ENCODE measurements at regions not wholly inside any gene's neighbourhood (a gene's known extent, or its start where the extent isn't known, plus 50 kb on each side); places are given as distances from the start of the nearest gene placed in this dataset.

GRCh38 chr16:35184356-35184870, 1725.0 kb downstream of the TP53TG3F start:
- no peak overlapping the region for H3K27ac ChIP-seq (ENCODE audit: low read depth, low read length)
- no peaks in the 10 kb centered on the region for H3K27me3 ChIP-seq (ENCODE audit: control insufficient read depth, insufficient read depth, low read length)
- H3K4me3 ChIP-seq (ENCODE audit: low read depth, low read length), result no peak overlapping the region
- POLR2A ChIA-PET, result no interaction called here
- DNase-seq (ENCODE audit: low read depth, low spot score), result no peak
- peaks cover 75% of the 10 kb centered on the region for H3K9me3 ChIP-seq (ENCODE audit: control insufficient read depth, insufficient read depth, low read length)
- TF ChIP-seq, protein P1, sequence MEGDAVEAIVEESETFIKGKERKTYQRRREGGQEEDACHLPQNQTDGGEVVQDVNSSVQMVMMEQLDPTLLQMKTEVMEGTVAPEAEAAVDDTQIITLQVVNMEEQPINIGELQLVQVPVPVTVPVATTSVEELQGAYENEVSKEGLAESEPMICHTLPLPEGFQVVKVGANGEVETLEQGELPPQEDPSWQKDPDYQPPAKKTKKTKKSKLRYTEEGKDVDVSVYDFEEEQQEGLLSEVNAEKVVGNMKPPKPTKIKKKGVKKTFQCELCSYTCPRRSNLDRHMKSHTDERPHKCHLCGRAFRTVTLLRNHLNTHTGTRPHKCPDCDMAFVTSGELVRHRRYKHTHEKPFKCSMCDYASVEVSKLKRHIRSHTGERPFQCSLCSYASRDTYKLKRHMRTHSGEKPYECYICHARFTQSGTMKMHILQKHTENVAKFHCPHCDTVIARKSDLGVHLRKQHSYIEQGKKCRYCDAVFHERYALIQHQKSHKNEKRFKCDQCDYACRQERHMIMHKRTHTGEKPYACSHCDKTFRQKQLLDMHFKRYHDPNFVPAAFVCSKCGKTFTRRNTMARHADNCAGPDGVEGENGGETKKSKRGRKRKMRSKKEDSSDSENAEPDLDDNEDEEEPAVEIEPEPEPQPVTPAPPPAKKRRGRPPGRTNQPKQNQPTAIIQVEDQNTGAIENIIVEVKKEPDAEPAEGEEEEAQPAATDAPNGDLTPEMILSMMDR (IDR thresholded peaks at IDR 0.05; ENCODE audit: low read depth, low read length), result no peak
- CTCF ChIA-PET, result no interaction called here

GRCh38 chr16:35185366-35186044, 1726.1 kb downstream of the TP53TG3F start:
- POLR2A ChIA-PET, result no interaction called here
- no peak overlapping the region for H3K27ac ChIP-seq (ENCODE audit: low read depth, low read length)
- no peak overlapping the region for H3K4me3 ChIP-seq (ENCODE audit: low read depth, low read length)
- H3K9me3 ChIP-seq (ENCODE audit: control insufficient read depth, insufficient read depth, low read length), result peaks cover 75% of the 10 kb centered on the region
- no peak for DNase-seq (ENCODE audit: low read depth, low spot score)
- H3K27me3 ChIP-seq (ENCODE audit: control insufficient read depth, insufficient read depth, low read length), result no peaks in the 10 kb centered on the region
- TF ChIP-seq, protein P1 (IDR thresholded peaks at IDR 0.05; ENCODE audit: low read depth, low read length), result no peak
- CTCF ChIA-PET, result no interaction called here

DNA sequence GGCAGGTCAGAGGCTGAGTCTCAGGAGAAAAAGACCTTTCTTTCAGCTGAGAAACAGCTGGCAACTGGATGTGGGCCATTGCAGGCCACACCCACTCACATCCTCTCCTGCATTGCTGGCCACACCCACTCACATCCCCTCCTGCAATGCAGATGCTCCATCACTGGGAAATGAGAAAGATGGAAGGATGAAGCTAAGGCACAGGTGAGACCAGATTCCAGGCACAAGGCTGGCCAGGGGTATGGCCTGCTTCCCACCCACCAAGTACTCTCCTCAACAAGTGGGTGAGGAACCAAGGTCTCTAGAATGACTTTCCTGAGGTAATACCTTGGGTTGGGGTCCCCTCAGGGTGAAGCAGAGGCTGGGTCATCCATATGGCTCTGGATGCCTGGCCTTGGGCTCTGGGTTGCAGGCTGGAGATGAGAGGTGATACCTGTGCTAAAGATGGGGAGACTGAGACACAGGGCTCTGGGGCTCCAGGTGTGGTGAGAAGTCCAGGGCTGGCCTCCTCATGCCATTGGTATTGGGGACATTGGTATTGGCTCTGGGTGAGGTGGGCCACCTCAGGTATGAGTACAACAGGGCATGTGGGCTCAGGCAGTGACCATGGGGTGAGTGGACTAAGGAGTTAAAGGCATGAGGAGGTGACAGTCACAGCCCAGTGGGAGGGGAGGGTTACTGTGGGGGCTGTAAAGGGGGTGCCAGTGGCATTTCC, 1726.8 kb downstream of the TP53TG3F start:
- TF ChIP-seq, protein P1 (IDR thresholded peaks at IDR 0.05; ENCODE audit: low read depth, low read length), result no peak
- H3K27me3 ChIP-seq (ENCODE audit: control insufficient read depth, insufficient read depth, low read length), result no peaks in the 10 kb centered on the region
- no peak overlapping the region for H3K27ac ChIP-seq (ENCODE audit: low read depth, low read length)
- POLR2A ChIA-PET, result no interaction called here
- CTCF ChIA-PET, result no interaction called here
- peaks cover 71% of the 10 kb centered on the region for H3K9me3 ChIP-seq (ENCODE audit: control insufficient read depth, insufficient read depth, low read length)
- H3K4me3 ChIP-seq (ENCODE audit: low read depth, low read length), result no peak overlapping the region
- DNase-seq (ENCODE audit: low read depth, low spot score), result no peak

- TF ChIP-seq, protein P1 (IDR thresholded peaks at IDR 0.05; ENCODE audit: low read depth, low read length), result no peak
- Histone ChIP-seq H3K9me3 (ENCODE audit: control insufficient read depth, insufficient read depth, low read length) (peaks cover 56% of the 10 kb centered on the region), H3K27me3 (ENCODE audit: control insufficient read depth, insufficient read depth, low read length) (no peaks in the 10 kb centered on the region), H3K27ac (ENCODE audit: low read depth, low read length) (no peak overlapping the region), H3K4me3 (ENCODE audit: low read depth, low read length) (no peak overlapping the region)
- POLR2A ChIA-PET, result no interaction called here
- CTCF ChIA-PET, result no interaction called here
- DNase-seq (ENCODE audit: low read depth, low spot score), result no peak
Measured at GRCh38 chr16:35187665-35188225, 1728.3 kb downstream of the TP53TG3F start.
